ENCODE measurements at regions not wholly inside any gene's neighbourhood (a gene's known extent, or its start where the extent isn't known, plus 50 kb on each side); places are given as distances from the start of the nearest gene placed in this dataset.

GRCh38 chr4:58406762-58407161 lies 1296.6 kb upstream of the IGFBP7 start:
- no peak for DNase-seq
- H3K9me3 ChIP-seq = no peaks in the 10 kb centered on the region
- no peaks in the 10 kb centered on the region for H3K36me3 ChIP-seq (ENCODE audit: insufficient read depth in 1 of 2, low read depth in 1 of 2)
- no peak for TF ChIP-seq CTCF (IDR thresholded peaks at IDR 0.05)
- no peak overlapping the region for H3K4me3 ChIP-seq
- no peak for ATAC-seq
- 67 to 80% (median 73%) methylated on average over 2 of the region's 2 CpGs for WGBS, 3 donors
- intact Hi-C loops (cut with DNase I) = no loop called here
- H3K27me3 ChIP-seq (ENCODE audit: insufficient read depth in 3 of 3, low read length in 2 of 3) = no peaks in the 10 kb centered on the region
- H3K4me1 ChIP-seq = no peaks in the 10 kb centered on the region
- no peak overlapping the region for H3K27ac ChIP-seq

- Histone ChIP-seq H3K36me3 (ENCODE audit: insufficient read depth in 1 of 2, low read depth in 1 of 2) (no peaks in the 10 kb centered on the region), H3K4me3 (no peak overlapping the region), H3K27ac (no peak overlapping the region), H3K4me1 (no peaks in the 10 kb centered on the region), H3K9me3 (no peaks in the 10 kb centered on the region), H3K27me3 (ENCODE audit: insufficient read depth in 3 of 3, low read length in 2 of 3) (no peaks in the 10 kb centered on the region)
- no peak for ATAC-seq
- DNase-seq = no peak
- no peak for TF ChIP-seq CTCF (IDR thresholded peaks at IDR 0.05)
- intact Hi-C loops (cut with DNase I) = no loop called here
Observed at GRCh38 chr4:58368221-58368620, 1258.0 kb upstream of the IGFBP7 start.

GRCh38 chr4:58360354-58361133 lies 1250.4 kb upstream of the IGFBP7 start:
- intact Hi-C loops (cut with DNase I) = no loop called here
- ATAC-seq (no peak), DNase-seq (no peak)
- 76 to 79% (median 77%) methylated on average over 5 of the region's 5 CpGs for WGBS, 3 donors
- no peaks in the 10 kb centered on the region for H3K4me1 ChIP-seq
- TF ChIP-seq CTCF (IDR thresholded peaks at IDR 0.05) = no peak
- H3K4me3 ChIP-seq = no peak overlapping the region
- no peaks in the 10 kb centered on the region for H3K27me3 ChIP-seq (ENCODE audit: insufficient read depth in 3 of 3, low read length in 2 of 3)
- no peaks in the 10 kb centered on the region for H3K9me3 ChIP-seq
- no peaks in the 10 kb centered on the region for H3K36me3 ChIP-seq (ENCODE audit: insufficient read depth in 1 of 2, low read depth in 1 of 2)
- no peak overlapping the region for H3K27ac ChIP-seq

- WGBS, 3 donors = 72 to 79% (median 76%) methylated on average over 3 of the region's 3 CpGs
- no peak overlapping the region for H3K27ac ChIP-seq
- H3K4me3 ChIP-seq = no peak overlapping the region
- TF ChIP-seq CTCF (IDR thresholded peaks at IDR 0.05) = no peak
- H3K9me3 ChIP-seq = no peaks in the 10 kb centered on the region
- no peak for DNase-seq
- no peaks in the 10 kb centered on the region for H3K36me3 ChIP-seq (ENCODE audit: insufficient read depth in 1 of 2, low read depth in 1 of 2)
- no peak for ATAC-seq
- no peaks in the 10 kb centered on the region for H3K27me3 ChIP-seq (ENCODE audit: insufficient read depth in 3 of 3, low read length in 2 of 3)
- H3K4me1 ChIP-seq = no peaks in the 10 kb centered on the region
- intact Hi-C loops (cut with DNase I) = no loop called here
Observed at GRCh38 chr4:58359590-58359989, 1249.4 kb upstream of the IGFBP7 start.

GRCh38 chr4:58357947-58358346 lies 1247.8 kb upstream of the IGFBP7 start:
- H3K36me3 ChIP-seq (ENCODE audit: insufficient read depth in 1 of 2, low read depth in 1 of 2) = no peaks in the 10 kb centered on the region
- DNase-seq (no peak), ATAC-seq (no peak)
- no peak for TF ChIP-seq CTCF (IDR thresholded peaks at IDR 0.05)
- no peak overlapping the region for H3K4me3 ChIP-seq
- H3K27ac ChIP-seq = no peak overlapping the region
- H3K4me1 ChIP-seq = no peaks in the 10 kb centered on the region
- H3K27me3 ChIP-seq (ENCODE audit: insufficient read depth in 3 of 3, low read length in 2 of 3) = no peaks in the 10 kb centered on the region
- H3K9me3 ChIP-seq = no peaks in the 10 kb centered on the region
- intact Hi-C loops (cut with DNase I) = no loop called here

Measured in psoas muscle (tissue), 7 donors.